ENCODE measurements at regions not wholly inside any gene's neighbourhood (a gene's known extent, or its start where the extent isn't known, plus 50 kb on each side); places are given as distances from the start of the nearest gene placed in this dataset.

DNA sequence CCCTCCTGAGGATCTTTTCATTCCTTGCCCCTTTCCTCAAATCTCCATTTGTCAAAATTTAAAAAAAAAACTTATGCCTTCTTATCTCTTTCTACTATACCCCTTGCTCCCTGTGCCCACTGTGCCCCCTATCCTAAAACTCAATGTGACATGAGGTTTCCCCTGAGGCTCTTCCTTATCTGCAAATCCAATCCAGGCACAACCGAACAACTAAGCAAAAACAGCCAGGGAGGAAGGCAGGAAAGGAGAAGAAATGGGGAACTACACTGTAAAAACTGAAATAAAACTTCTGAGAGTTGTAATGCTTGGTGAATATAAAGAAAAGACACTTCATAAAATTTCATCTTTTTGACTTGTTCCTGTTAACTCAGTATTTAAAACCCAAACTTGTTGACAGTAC, 54.2 kb downstream of the CRPPA start:
- H3K27ac ChIP-seq (ENCODE audit: low read depth in 1 of 2, low read length in 2 of 2): no peak overlapping the region
- H3K27me3 ChIP-seq (ENCODE audit: control insufficient read depth in 4 of 4, insufficient read depth in 4 of 4, low read length in 3 of 4): no peaks in the 10 kb centered on the region
- no peaks in the 10 kb centered on the region for H3K4me1 ChIP-seq (ENCODE audit: control insufficient read depth in 4 of 4, insufficient read depth in 4 of 4, low read length in 3 of 4)
- H3K9me3 ChIP-seq (ENCODE audit: control insufficient read depth in 4 of 4, low read length in 3 of 4): no peaks in the 10 kb centered on the region
- TF ChIP-seq HNF4G (IDR thresholded peaks at IDR 0.05) (no peak), EGR1 (IDR thresholded peaks at IDR 0.05; ENCODE audit: low read depth in 2 of 2) (no peak), RXRA (IDR thresholded peaks at IDR 0.05) (no peak), TAF1 (conservative IDR thresholded peaks at IDR 0.05) (no peak), SP1 (IDR thresholded peaks at IDR 0.05) (no peak), FOXA1 (IDR thresholded peaks at IDR 0.05) (no peak), GABPA (IDR thresholded peaks at IDR 0.05 in 1 of 2, conservative IDR thresholded peaks at IDR 0.05 in 1 of 2) (no peak)
- TF ChIP-seq, protein P1, sequence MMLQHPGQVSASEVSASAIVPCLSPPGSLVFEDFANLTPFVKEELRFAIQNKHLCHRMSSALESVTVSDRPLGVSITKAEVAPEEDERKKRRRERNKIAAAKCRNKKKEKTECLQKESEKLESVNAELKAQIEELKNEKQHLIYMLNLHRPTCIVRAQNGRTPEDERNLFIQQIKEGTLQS (IDR thresholded peaks at IDR 0.05): no peak
- H3K36me3 ChIP-seq (ENCODE audit: control insufficient read depth in 4 of 4, insufficient read depth in 3 of 4, low read depth in 1 of 4, low read length in 3 of 4): no peaks in the 10 kb centered on the region
- DNase-seq (ENCODE audit: low spot score): no peak
- WGBS: 59% methylated on average over 1 of the region's 1 CpG
- H3K9ac ChIP-seq (ENCODE audit: low read depth in 1 of 2, low read length in 2 of 2): no peak overlapping the region
- H3K4me3 ChIP-seq (ENCODE audit: low read depth in 1 of 3, low read length in 3 of 3): no peak overlapping the region

DNA sequence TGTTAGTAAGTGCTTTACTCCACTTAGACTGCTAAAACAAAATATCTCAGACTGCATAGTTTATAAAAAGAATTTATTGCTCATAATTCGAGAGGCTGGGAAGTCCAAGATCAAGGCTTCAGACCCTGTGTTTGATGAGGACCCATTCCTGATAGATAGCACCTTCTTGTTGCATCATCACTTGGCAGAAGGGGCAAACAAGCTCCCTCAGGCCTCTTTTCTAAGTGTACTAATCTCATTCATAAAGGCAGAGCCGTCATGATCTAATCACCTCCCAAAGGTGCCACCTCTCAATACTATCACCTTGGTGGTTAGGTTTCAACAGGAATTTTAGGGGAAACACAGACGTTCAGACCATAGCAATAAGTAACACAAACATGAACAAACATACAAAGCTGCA, 55.4 kb downstream of the CRPPA start:
- WGBS: 92% methylated on average over 3 of the region's 3 CpGs
- H3K4me1 ChIP-seq (ENCODE audit: control insufficient read depth in 4 of 4, insufficient read depth in 4 of 4, low read length in 3 of 4): no peaks in the 10 kb centered on the region

More for the DNA sequence above, 55.4 kb downstream of the CRPPA start:
- H3K27ac ChIP-seq (ENCODE audit: low read depth in 1 of 2, low read length in 2 of 2): no peak overlapping the region
- TF ChIP-seq REST (IDR thresholded peaks at IDR 0.05) (no peak), NR2F2 (IDR thresholded peaks at IDR 0.05) (no peak), GABPA (IDR thresholded peaks at IDR 0.05 in 1 of 2, conservative IDR thresholded peaks at IDR 0.05 in 1 of 2) (no peak), TAF1 (conservative IDR thresholded peaks at IDR 0.05) (no peak), CTCF (IDR thresholded peaks at IDR 0.05; ENCODE audit: low read depth, low read length, missing input control) (no peak), RXRA (IDR thresholded peaks at IDR 0.05) (no peak), JUND (IDR thresholded peaks at IDR 0.05) (no peak)
- no peaks in the 10 kb centered on the region for H3K36me3 ChIP-seq (ENCODE audit: control insufficient read depth in 4 of 4, insufficient read depth in 3 of 4, low read depth in 1 of 4, low read length in 3 of 4)
- no peaks in the 10 kb centered on the region for H3K27me3 ChIP-seq (ENCODE audit: control insufficient read depth in 4 of 4, insufficient read depth in 4 of 4, low read length in 3 of 4)
- no peak overlapping the region for H3K4me3 ChIP-seq (ENCODE audit: low read depth in 1 of 3, low read length in 3 of 3)
- no peaks in the 10 kb centered on the region for H3K9me3 ChIP-seq (ENCODE audit: control insufficient read depth in 4 of 4, low read length in 3 of 4)
- DNase-seq (ENCODE audit: low spot score): no peak
- H3K9ac ChIP-seq (ENCODE audit: low read depth in 1 of 2, low read length in 2 of 2): no peak overlapping the region

Data from liver (tissue), 8 donors.